Endodermal cell (in vitro differentiated cells): ENCODE measurements at regions not wholly inside any gene's neighbourhood (a gene's known extent, or its start where the extent isn't known, plus 50 kb on each side); places are given as distances from the start of the nearest gene placed in this dataset.
"Not testable (repeated sequence)": the region's sequence is repeated elsewhere in the genome, so short reads cannot be mapped to it uniquely, and the experiment has no call there.

Source experiments
- DNase-seq: peaks from one replicate; pipeline ENCODE4 v3.0.0-alpha.2; 2017
- H3K27ac ChIP-seq: 2 replicates; pipeline ENCODE4 v1.5.1; 2013; ENCODE audit warnings: mild to moderate bottlenecking, low read depth, low read length, moderate library complexity
- H3K27me3 ChIP-seq: 2 replicates; pipeline ENCODE4 v1.6.1; 2013; ENCODE audit warnings: mild to moderate bottlenecking, low read length, moderate library complexity; ENCODE audit not compliant: insufficient read depth, control insufficient read depth, poor library complexity, severe bottlenecking
- H3K36me3 ChIP-seq: 2 replicates; pipeline ENCODE4 v1.7.0; 2013; ENCODE audit warnings: mild to moderate bottlenecking, low read length, moderate library complexity; ENCODE audit not compliant: control insufficient read depth, insufficient read depth
- H3K4me1 ChIP-seq: one replicate; pipeline ENCODE4 v1.7.0; 2013; ENCODE audit warnings: low read length; ENCODE audit not compliant: control insufficient read depth, insufficient read depth
- H3K4me3 ChIP-seq: 2 replicates; pipeline ENCODE4 v1.5.1; 2013; ENCODE audit warnings: mild to moderate bottlenecking, low read length, moderate library complexity
- H3K9ac ChIP-seq: 2 replicates; pipeline ENCODE4 v1.6.1; 2013; ENCODE audit warnings: mild to moderate bottlenecking, low read length, moderate library complexity; ENCODE audit not compliant: poor library complexity, severe bottlenecking; ENCODE audit errors: extremely low read depth
- H3K9me3 ChIP-seq: 2 replicates; pipeline ENCODE4 v1.6.1; 2013; ENCODE audit warnings: mild to moderate bottlenecking, low read length, moderate library complexity; ENCODE audit not compliant: control insufficient read depth
- H3K27ac Mint-ChIP-seq: 2 replicates; pipeline ENCODE4 v1.8.0; 2020; ENCODE audit warnings: mixed read lengths
- H3K27me3 Mint-ChIP-seq: 2 replicates; pipeline ENCODE4 v1.8.0; 2021; ENCODE audit warnings: mild to moderate bottlenecking, mixed read lengths; ENCODE audit not compliant: insufficient read depth
- H3K36me3 Mint-ChIP-seq: 2 replicates; pipeline ENCODE4 v1.8.0; 2020; ENCODE audit warnings: low read depth, mixed read lengths
- H3K4me1 Mint-ChIP-seq: 2 replicates; pipeline ENCODE4 v1.8.0; 2020; ENCODE audit warnings: mixed read lengths
- H3K4me3 Mint-ChIP-seq: 2 replicates; pipeline ENCODE4 v1.8.0; 2020; ENCODE audit warnings: mild to moderate bottlenecking, moderate library complexity, mixed read lengths
- H3K9me3 Mint-ChIP-seq: 2 replicates; pipeline ENCODE4 v1.8.0; 2020; ENCODE audit warnings: mild to moderate bottlenecking, mixed read lengths
- WGBS, 2 experiments: methylation state at CpG; one replicate each; pipeline versions ENCODE4 v1.1.5 to v1.1.7; 2013; ENCODE audit warnings: missing lambda C conversion rate in 2 of 2, mixed read lengths in 1 of 2; ENCODE audit not compliant: insufficient coverage in 1 of 2, insufficient read length in 1 of 2; 5-methylcytosine and 5-hydroxymethylcytosine counted together
- TF ChIP-seq, protein P1 (sequence below): fragments of 200-600 bp; sonication (generic); conservative IDR thresholded peaks from 2 replicates; pipeline ENCODE4 v1.5.0; 2021; ENCODE audit warnings: antibody characterized with exemption, mild to moderate bottlenecking

DNA sequence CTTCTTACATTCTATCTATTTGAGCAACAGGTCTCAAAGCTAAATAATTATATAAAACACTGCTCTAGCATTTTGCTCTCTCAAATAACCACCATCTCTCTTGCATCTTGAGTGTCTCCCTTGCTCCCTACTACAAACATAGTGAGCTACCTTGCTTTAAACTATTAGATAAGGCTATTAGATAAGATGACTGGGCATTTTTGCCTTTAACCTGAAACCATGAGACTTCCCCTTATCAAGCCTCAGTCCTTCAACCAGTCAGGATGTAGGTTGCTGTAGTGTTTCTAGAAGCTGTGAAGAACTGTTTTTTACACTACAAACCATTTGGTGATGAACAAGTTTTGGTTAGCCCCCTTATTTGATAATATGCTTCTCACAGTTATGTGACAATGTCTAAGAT is 115.4 kb upstream of the MAP2 start:
- Mint-ChIP-seq H3K4me1 (peaks cover 12% of the 10 kb centered on the region), H3K36me3 (no peaks in the 10 kb centered on the region), H3K27ac (no peak overlapping the region), H3K27me3 (no peaks in the 10 kb centered on the region), H3K9me3 (no peaks in the 10 kb centered on the region), H3K4me3 (no peak overlapping the region)
- no peaks in the 10 kb centered on the region for H3K9me3 ChIP-seq
- no peaks in the 10 kb centered on the region for H3K4me1 ChIP-seq
- no peak overlapping the region for H3K9ac ChIP-seq
- H3K27ac ChIP-seq = no peak overlapping the region
- no peaks in the 10 kb centered on the region for H3K36me3 ChIP-seq
- TF ChIP-seq, protein P1, sequence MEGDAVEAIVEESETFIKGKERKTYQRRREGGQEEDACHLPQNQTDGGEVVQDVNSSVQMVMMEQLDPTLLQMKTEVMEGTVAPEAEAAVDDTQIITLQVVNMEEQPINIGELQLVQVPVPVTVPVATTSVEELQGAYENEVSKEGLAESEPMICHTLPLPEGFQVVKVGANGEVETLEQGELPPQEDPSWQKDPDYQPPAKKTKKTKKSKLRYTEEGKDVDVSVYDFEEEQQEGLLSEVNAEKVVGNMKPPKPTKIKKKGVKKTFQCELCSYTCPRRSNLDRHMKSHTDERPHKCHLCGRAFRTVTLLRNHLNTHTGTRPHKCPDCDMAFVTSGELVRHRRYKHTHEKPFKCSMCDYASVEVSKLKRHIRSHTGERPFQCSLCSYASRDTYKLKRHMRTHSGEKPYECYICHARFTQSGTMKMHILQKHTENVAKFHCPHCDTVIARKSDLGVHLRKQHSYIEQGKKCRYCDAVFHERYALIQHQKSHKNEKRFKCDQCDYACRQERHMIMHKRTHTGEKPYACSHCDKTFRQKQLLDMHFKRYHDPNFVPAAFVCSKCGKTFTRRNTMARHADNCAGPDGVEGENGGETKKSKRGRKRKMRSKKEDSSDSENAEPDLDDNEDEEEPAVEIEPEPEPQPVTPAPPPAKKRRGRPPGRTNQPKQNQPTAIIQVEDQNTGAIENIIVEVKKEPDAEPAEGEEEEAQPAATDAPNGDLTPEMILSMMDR = no peak
- DNase-seq = no peak
- no peaks in the 10 kb centered on the region for H3K27me3 ChIP-seq
- no peak overlapping the region for H3K4me3 ChIP-seq

DNA sequence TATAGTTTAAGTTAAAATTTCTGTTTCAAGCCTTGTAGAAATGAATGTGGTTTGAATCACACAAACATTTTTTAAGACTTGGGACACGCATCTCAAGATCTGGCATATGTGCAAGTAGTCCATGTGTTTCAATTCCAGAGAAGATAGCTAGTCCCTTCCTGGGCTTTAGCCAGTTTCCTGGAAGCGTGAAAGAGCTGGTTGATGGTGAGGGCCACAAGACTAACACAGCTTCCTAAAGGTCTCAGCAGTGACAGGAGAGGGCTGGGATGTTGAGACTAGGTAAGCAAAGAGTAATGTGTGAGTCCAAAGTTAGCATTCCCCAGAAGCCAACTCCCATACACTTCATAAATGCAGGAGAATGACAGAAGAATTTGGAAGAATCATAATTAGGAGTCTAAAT is 111.9 kb upstream of the MAP2 start:
- H3K4me1 ChIP-seq = no peaks in the 10 kb centered on the region
- H3K9me3 Mint-ChIP-seq = no peaks in the 10 kb centered on the region
- WGBS, 2 experiments = 95 to 100% methylated on average over 1 to 2 of the region's 2 CpGs
- TF ChIP-seq, protein P1 = no peak
- no peak overlapping the region for H3K27ac ChIP-seq
- no peaks in the 10 kb centered on the region for H3K36me3 ChIP-seq
- no peaks in the 10 kb centered on the region for H3K9me3 ChIP-seq
- H3K4me3 ChIP-seq = no peak overlapping the region
- H3K27me3 Mint-ChIP-seq = no peaks in the 10 kb centered on the region
- no peaks in the 10 kb centered on the region for H3K36me3 Mint-ChIP-seq
- no peak for DNase-seq
- no peak overlapping the region for H3K9ac ChIP-seq
- peaks cover 2% of the 10 kb centered on the region for H3K4me1 Mint-ChIP-seq
- no peak overlapping the region for H3K27ac Mint-ChIP-seq
- no peak overlapping the region for H3K4me3 Mint-ChIP-seq
- no peaks in the 10 kb centered on the region for H3K27me3 ChIP-seq

- H3K27me3 ChIP-seq, H3K4me3 ChIP-seq, H3K4me1 ChIP-seq, DNase-seq, H3K9me3 ChIP-seq, H3K27ac ChIP-seq, H3K27ac Mint-ChIP-seq, H3K4me3 Mint-ChIP-seq, H3K36me3 Mint-ChIP-seq, H3K4me1 Mint-ChIP-seq, H3K27me3 Mint-ChIP-seq, H3K36me3 ChIP-seq, H3K9ac ChIP-seq, H3K9me3 Mint-ChIP-seq: not testable (repeated sequence)
- 89 to 94% methylated on average over 1 of the region's 1 CpG for WGBS, 2 experiments
Measured at GRCh38 chr2:209312450-209312849, 111.4 kb upstream of the MAP2 start.

GRCh38 chr2:209314653-209315052 is 109.2 kb upstream of the MAP2 start:
- TF ChIP-seq, protein P1 = no peak
- 85 to 91% methylated on average over 2 of the region's 2 CpGs for WGBS, 2 experiments
- H3K27me3 Mint-ChIP-seq = no peaks in the 10 kb centered on the region
- no peaks in the 10 kb centered on the region for H3K27me3 ChIP-seq
- no peaks in the 10 kb centered on the region for H3K9me3 Mint-ChIP-seq
- H3K27ac Mint-ChIP-seq = no peak overlapping the region
- no peaks in the 10 kb centered on the region for H3K4me1 ChIP-seq
- H3K27ac ChIP-seq = no peak overlapping the region
- H3K36me3 Mint-ChIP-seq = no peaks in the 10 kb centered on the region
- no peaks in the 10 kb centered on the region for H3K36me3 ChIP-seq
- H3K4me3 ChIP-seq = no peak overlapping the region
- no peak for DNase-seq
- no peaks in the 10 kb centered on the region for H3K4me1 Mint-ChIP-seq
- H3K9me3 ChIP-seq = no peaks in the 10 kb centered on the region
- no peak overlapping the region for H3K4me3 Mint-ChIP-seq
- no peak overlapping the region for H3K9ac ChIP-seq
